Fibroblast of peridontal ligament (primary cell): ENCODE measurements at regions not wholly inside any gene's neighbourhood (a gene's known extent, or its start where the extent isn't known, plus 50 kb on each side); places are given as distances from the start of the nearest gene placed in this dataset.

Experiments
- DNase-seq: peaks from one replicate; pipeline ENCODE4 v3.0.0-alpha.2; 2010; ENCODE audit errors: extremely low read depth

DNA sequence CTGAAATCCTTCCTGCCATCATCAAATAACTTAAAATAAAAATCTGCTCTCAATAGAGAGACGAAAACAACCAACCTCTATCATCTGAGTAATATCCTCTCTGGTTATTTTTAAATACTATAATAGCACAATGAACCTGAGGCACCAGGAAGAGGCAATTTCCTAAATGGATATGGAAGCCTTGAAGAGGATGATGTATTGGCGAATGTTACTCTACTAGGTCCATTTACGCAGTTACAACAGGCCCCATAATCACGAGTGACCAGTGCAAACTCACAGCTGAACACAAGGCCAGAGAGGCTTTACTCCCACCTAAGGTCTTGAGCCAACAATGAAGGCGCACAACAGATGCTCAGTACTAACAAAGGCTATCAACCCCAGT, 678.8 kb upstream of the NR3C2 start:
- no peak for DNase-seq

DNA sequence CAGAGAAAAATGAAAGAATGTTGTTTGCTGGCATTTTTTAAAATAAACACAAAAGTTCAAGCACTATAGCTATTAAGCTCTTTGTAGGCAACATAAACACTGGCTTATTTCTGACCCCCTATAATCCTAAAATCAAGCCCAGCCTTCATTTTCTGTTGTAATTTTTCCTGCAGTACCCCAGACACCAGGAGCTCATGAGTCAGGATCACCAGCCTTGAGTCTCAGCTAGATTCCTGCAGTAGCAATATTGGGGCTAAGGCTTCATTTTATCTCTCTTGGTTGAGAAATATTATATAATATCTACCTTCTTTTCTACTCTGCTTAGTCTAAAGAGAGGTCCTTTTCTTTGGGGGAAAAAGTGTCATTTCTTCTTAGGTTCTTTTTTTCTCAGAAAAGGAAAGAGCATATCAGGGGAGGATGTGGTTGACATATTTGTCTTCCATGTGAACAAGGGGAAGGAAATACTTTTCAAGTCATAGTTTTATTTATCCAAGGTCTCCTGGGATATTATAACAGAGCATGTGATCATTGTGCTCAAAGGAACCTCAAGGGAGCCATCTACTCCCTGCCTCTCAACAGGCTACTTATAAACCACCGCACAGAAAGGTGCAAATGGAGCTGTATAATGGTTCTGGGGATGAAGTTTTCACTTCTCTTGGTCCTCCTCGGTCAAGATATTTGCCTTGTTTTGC, 678.3 kb upstream of the NR3C2 start:
- DNase-seq: peak; percentile 39

DNA sequence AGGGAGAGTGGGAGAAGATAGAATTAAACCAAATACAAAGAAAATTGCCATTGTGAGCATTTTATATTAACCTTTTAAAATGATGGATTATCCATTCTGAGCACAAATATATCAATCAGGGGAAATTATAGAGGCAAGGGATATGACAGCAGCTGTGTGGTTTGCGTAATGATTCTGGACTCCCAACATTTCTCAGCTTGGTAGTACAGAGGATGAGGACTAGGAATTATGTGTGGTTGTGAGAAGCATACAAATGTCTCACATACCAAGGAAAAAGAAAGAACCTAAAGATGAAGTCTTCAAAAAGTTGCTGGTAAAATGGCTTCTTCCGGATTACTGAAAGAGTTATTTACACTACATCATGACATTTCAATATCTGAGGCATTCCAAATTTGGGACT, 674.6 kb upstream of the NR3C2 start:
- no peak for DNase-seq

DNA sequence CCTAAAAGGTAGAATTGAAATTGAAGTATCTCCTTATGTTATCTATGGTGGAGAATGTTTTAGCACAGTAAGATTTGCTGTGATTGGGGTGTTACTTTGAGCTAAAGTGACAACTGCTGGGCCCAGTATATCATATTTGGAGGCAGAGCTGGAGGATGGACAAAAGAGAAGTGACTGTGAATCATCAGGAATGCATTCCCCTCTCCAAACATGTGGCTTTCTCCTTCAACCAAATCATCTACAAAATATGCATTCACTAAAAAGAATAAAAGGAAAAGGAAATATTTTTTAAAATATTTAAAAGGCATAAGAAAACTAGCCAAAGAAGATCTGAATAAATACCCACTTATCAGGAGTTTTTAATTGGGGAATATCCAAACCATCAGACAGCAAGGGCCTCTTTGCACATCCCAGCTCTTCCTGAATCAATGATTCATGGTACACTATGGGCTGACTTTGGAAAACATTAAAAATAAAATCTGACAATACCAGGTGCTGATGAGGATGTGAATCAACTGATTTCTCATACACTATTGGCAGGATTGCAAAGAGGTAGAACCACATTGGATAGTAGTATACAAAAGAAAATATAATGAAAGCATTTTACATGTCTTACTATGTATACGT, 671.7 kb upstream of the NR3C2 start:
- peak; percentile 81 for DNase-seq

DNA sequence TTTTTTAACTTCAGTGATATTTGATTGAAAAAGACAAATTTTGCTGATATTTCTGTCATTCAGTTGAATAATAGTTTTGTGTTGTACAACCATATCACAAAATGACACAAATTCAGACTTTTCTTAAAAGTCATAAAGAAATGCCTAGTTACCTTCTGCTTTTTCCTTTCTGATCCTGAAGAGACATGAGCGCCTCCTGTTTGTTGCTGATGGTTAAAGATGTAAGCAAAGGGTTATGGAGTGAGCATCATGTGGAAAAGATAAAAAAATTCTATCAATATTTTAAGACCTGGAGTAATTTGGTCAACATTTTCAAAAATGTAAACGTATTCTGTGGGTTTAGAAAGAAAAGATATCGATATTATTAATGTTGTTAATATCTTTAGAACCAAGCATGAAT, 669.9 kb upstream of the NR3C2 start:
- no peak for DNase-seq

DNA sequence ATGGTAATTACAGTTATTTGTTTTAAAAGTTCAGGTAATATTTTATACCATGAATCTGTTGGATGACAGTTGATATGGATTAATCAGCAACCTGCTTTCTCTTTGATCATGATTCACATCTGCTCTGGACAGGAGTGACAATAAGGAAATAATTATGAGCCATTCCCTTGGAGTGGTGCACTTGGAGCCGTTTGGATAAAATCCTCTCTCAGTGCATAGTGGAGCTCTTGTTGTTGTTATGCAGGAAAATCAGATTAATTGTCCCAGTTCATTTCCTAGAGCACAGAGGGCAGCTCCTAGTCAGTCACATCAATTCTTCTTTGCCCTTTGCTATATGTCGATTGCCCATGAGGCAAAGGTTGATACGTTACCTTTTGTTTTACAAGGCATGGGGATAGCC, 668.3 kb upstream of the NR3C2 start:
- DNase-seq: no peak

DNA sequence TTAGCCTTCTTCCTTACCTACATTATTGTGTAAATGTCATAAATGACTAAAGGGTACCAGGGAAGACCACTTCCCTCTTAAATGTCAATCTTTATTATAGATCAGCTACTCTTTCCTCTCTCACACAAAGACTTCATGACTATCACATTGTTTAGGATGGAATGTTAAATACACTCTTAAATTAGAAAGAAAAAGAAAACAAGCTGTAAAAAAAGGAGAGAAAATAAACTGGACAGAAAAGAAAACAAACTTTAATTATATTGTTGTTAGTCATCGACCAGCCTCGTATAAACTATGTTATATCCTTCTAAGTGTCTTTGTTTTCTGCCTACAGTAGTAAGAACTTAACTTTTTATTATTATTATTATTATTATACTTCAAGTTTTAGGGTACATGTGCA, 666.4 kb upstream of the NR3C2 start:
- peak; percentile 38 for DNase-seq

DNA sequence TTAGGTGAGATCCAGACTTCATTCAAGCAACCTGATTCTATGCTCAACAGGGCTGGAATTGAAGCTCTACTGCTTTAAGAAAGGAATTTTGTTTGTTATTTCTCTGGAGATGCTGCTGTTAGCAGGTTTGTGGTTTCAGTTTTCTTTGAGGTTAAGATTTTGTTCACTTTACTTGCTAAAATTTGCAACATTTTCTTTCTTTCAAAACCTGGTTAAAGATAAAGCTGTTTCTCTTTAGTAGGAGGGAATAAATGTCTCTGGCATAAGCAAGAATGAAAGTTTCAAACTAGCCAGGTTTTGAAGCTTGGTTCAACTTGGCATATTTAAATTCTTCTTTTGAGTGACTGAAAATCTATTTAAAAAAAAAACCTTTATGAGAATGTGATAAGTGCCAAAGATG, 660.6 kb upstream of the NR3C2 start:
- DNase-seq: no peak

DNA sequence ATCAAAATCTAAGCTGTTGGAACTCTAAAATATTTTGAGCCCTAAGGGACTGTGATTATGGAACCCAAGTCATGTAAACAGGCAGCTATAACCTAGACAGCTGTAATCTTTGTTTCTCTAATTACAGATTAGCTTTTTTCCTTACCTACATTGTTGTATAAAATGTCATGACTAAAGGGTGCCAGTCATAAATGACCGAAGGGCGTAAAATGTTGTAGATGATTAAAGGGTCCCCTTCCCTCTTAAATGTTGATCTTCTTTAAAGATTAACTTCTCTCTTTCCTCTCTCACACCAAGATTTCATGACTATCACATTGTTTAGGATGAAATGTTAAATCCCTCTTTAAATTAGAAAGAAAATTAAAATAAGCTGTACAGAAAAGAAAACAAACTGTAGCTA, 659.4 kb upstream of the NR3C2 start:
- no peak for DNase-seq

DNA sequence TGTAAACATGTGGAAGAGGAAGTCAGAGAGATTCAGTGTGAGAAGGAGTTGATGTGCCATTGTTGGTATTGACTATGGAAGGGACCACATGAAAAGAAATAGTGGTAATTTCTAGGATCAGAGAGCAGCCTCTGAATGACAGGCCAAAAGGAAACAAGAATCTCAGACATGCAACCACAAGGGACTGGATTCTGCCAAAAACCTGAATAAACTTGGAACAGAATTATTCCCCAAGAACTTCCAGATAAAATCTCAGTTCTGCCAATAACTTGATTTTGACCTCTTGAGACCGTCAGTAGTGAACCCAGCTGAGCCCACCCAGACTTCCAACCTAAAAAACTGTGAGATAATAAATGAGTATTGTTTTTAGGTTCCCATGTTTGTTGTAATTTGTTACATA, 653.6 kb upstream of the NR3C2 start:
- peak; percentile 36 for DNase-seq

DNA sequence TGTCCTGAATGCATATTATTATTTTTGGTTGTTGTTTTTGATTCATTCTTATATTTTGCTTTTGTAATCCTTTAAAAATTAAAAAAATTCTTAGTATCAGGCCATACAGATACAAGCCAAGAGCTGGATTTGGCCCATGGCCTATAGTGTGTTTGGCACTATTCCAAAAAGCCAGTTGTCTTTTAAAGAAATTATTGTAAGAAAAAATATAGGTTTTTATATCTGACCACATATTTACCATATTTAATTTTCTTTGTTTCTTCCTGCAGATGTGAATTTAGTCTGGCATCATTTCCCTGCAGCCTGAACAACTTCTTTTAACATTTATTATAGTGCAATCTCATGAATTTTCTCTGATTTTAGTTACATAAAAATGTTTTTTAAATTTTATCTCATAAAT, 652.8 kb upstream of the NR3C2 start:
- no peak for DNase-seq

DNA sequence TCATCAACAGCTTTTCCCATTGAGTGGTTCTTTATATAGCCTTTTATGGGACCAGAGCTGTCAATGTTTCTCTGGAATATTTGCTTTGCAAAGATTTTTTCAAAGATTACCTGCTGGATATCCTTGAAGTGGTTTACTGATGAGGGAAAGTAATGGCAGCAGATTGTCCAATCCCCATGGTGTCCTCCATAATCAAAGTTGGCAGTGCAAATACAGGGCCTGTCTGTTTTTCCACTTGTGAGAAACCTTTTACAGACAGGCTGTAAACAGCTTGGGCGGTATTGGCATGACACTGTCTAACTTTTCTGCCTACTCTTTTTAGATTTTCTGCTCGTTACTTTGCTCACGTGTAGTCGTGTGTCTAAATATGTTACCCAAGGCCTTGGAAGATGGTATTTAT, 641.9 kb upstream of the NR3C2 start:
- no peak for DNase-seq

DNA sequence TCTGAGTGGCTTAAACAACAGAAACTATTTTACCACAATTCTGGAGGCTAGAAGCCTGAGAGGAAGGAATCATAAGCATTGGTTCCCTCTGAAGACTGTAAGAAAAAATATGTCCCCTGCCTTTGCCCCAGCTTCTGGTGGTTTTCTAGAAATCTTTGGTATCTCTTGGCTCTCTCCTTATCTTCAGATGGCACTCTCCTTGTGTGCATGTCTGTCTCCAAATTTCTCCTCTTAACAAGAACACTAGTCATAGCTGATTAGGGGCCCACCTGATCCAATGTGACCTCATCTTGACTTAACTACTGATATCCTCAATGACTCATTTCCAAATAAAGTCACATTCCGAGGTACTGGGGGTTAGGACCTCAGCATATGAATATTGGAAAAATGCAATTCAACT, 635.0 kb upstream of the NR3C2 start:
- no peak for DNase-seq

DNA sequence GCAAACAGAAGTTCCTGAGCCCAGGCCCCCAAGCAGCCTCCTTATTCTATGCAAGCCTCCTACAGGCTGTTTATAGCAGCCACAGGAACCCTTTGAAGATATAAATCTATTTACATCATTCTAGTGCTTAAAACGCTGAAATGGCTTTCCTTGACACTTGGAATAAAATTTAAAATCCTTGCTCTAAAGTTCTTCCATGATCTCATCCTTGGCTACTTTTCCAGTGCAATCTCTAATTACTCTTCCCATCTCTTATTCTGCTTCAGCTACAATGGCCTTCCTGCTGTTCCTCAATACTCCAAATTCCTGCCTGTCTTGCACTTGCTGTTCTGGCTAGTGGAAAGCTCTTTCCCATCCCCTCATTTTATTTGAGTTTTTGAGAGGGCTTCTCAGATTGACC, 634.2 kb upstream of the NR3C2 start:
- no peak for DNase-seq

DNA sequence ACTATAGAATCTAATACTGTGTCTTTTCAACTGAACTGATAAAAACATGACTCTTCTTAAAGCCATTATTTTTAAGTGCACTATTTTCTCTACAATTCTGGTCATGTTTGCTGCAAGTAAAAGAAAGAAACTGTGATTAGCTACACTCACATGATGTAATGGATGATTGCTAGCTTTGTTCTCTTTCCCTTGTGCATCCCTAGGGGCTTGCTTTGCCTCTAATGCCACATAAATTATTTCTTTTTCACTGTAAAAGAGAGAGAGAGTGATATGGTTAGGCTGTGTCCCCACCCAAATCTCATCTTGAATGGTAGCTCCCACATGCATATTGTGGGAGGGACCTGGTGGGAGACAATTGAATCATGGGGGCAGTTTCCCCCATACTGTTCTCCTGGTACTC, 630.2 kb upstream of the NR3C2 start:
- DNase-seq: no peak

DNA sequence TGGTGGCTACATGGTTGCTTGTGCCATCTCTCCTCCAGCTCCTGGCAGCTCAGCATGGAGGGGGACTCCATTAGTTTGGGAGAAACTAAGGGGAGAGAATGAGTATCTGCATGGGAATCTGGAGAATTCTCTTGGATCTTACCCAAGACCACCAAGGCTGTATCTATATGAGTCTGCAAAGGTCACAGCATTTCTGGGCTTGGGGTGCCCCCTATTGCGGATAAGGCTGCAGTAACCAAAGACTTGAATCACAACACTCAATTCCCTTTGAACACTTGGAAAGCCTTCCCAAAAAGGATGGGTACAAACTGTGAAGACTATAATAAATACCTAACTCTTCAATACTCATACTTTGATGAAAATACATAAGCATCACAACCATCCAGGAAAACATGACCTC, 623.5 kb upstream of the NR3C2 start:
- no peak for DNase-seq

DNA sequence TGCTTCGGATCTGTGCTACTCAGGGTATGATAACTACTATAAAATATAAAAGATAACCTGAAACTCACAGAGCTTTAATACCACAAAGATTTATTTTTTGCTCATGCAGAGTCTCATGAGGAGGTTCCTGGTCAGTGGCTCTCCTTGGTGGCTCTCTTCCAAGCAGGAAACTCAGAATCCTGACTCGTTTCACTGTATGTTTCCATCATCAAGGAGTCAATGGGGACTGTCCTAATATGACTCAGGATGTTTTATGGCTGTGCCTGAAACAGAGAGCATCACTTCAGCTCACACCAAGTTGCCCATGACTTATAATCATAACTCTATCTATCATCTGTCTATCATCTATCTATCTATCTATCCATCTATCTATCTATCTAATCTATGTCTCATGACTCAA, 620.8 kb upstream of the NR3C2 start:
- DNase-seq: no peak

DNA sequence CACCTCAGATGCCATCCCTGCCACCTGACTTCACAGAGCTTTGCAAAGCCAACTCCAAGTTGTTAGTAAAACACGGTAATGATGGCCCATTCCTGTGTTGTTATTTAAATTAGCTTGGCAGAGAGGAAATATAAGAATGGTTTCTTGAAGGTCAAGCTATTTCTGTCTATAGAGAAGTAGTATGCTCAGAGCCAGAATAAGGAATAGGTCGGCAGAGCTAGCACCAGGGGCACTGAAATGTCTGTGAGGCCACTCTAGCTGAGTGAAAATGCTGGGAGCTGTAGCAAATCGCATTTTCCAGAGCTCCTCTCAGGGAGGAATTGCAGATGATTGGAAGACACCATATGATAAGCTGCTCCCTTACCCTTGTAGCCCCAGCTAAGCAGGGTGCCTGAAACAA, 615.4 kb upstream of the NR3C2 start:
- DNase-seq: no peak

DNA sequence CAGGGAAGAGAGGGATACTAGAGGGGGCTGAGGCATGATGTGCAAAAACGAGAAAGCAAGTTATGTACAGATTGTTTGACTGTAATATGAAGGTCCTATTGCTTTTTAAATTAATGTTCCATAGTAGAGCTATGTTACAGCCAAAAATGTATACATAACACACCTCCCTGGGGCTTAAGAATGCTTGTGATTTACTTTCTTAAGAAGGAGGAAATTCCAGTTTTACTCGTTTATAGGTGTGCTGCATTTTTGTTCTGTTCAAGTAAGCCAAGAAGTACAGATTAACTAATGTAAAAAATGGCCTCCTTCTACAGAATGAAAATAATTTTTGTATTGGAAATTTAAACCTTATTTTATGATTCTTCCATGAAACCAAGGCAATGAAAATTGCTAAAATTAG, 614.4 kb upstream of the NR3C2 start:
- DNase-seq: no peak

DNA sequence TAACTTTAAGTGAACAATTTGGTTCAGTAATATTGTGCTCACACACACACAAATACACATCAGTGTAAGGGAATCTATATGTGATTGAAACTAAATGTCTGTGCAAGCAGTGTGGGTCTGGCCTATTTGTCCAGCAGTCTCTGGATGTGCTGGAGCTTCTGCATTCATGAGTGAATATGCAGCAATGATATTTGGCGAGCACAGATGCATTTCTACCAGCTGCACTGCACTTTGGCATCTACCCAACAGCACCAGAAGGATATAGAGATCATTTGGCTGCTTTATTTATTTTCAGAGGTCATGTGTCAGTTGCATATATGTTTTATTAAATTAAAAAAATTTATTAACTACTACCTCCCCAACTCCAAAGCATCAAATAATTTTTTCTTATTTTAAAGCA, 613.4 kb upstream of the NR3C2 start:
- no peak for DNase-seq

DNA sequence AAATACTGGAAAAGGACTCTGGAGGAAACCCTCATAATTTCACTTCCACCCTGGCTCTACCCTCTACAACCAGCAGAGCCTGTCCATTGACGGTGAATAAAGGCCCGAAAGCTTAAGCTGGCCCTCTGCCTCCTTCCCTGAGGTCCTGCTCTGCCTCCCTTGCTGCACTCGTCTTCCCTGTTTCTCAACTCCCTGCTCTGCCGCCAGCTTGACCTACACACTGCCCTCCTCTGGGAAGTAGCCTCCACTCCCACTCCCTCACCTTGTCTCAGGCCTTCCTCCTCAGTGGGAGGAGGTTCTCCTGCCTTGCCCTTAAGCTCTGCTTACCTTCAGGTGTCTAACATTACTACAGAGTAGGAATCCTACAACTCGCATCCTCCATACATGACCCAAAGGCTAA, 608.6 kb upstream of the NR3C2 start:
- no peak for DNase-seq

DNA sequence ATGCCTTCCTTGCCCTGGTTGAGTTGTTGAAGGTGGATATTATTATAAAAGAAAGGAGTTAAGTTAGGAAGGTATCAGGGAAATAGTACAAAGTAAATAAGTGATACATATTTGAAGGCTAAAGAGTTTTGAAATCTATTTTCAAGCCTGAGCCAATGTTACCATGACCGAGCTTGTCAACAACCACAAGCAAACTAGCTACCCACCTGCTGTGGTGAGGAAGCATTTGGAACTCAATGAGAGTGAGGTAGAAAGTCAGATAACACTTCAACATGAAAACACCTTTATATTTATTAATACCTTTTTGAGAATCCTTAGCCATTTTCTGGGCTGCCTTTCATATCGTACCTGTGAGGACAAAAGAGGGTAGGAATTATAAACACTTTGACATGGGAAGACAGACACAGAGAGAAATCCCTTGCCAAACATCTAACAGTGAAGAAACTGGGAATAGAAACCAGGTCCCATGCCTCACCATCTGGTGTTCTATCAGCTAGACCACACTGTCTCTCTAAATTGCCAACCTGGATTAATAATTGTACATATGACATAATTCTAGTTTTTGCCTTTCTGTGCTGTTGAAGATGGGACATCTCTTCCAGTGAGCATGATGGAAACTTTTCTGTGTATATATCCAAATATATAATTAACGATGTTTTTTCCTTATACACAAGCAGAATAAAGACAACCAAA, 606.4 kb upstream of the NR3C2 start:
- no peak for DNase-seq

DNA sequence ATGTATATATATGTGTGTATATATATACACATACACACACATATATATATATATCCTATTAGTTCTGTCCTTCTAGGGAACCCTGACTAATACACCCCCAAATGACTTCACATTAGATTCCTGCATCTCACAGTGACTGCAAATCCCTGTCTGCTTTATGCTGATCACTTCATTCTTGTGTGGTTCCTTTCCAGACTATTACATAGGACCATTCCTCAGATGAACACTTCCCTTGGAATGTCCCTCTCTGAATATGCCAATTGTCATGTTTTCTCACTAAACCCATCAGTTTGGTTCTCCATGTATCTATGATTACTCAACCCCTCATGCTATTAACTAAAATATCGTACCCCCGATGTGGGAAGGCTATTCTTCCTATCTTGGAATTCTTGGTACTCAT, 605.2 kb upstream of the NR3C2 start:
- DNase-seq: no peak

DNA sequence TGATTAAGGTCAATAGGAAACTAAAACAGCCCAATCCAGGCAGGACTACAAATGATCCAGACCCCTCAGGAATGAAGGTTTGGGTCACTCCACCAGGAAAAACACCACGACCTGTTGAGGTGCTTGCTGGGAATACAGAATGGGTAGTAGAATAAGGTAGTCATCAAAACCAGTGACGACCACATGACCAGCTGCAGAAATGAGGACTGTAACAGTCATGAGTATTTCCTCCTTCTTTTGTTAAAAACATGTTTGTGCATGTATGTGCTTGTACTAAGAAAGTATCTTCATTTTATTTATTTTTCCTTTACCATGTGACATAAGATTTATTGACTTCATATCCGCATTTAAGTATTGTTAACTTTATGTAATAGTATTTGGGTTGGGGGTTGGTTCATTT, 603.5 kb upstream of the NR3C2 start:
- no peak for DNase-seq
